ENCODE measurements at regions not wholly inside any gene's neighbourhood (a gene's known extent, or its start where the extent isn't known, plus 50 kb on each side); places are given as distances from the start of the nearest gene placed in this dataset.
"Not testable (repeated sequence)": the region's sequence is repeated elsewhere in the genome, so short reads cannot be mapped to it uniquely, and the experiment has no call there.

GRCh38 chr4:62495032-62495431 lies 1294.9 kb downstream of the ADGRL3 start:
- DNase-seq: no peak

- not testable (repeated sequence) for DNase-seq
These were observed 1291.6 kb downstream of the ADGRL3 start for GRCh38 chr4:62491756-62492155.

- no peak for DNase-seq
These were observed 1290.5 kb downstream of the ADGRL3 start for GRCh38 chr4:62490635-62491034.

- no peak for DNase-seq
These were observed 1286.9 kb downstream of the ADGRL3 start for GRCh38 chr4:62487016-62487415.

GRCh38 chr4:62484357-62484756 lies 1284.2 kb downstream of the ADGRL3 start:
- no peak for DNase-seq

- no peak for DNase-seq
These were observed 1282.2 kb downstream of the ADGRL3 start for GRCh38 chr4:62482355-62482754.

- DNase-seq: no peak
These were observed 1275.5 kb downstream of the ADGRL3 start for GRCh38 chr4:62475596-62475995.

GRCh38 chr4:62474802-62475201 lies 1274.7 kb downstream of the ADGRL3 start:
- DNase-seq: no peak

- DNase-seq: no peak
These were observed 1270.9 kb downstream of the ADGRL3 start for GRCh38 chr4:62471021-62471420.

- DNase-seq: no peak
These were observed 1270.4 kb downstream of the ADGRL3 start for GRCh38 chr4:62470421-62470983.

GRCh38 chr4:62470020-62470419 lies 1269.9 kb downstream of the ADGRL3 start:
- no peak for DNase-seq

- no peak for DNase-seq
These were observed 1261.8 kb downstream of the ADGRL3 start for GRCh38 chr4:62461961-62462360.

GRCh38 chr4:62460329-62460728 lies 1260.2 kb downstream of the ADGRL3 start:
- DNase-seq: no peak

GRCh38 chr4:62457356-62457755 lies 1257.2 kb downstream of the ADGRL3 start:
- DNase-seq: no peak

- no peak for DNase-seq
These were observed 1255.7 kb downstream of the ADGRL3 start for GRCh38 chr4:62455871-62456270.

- no peak for DNase-seq
These were observed 1254.4 kb downstream of the ADGRL3 start for GRCh38 chr4:62454535-62454934.

- no peak for DNase-seq
These were observed 1250.6 kb downstream of the ADGRL3 start for GRCh38 chr4:62450740-62451139.

- DNase-seq: no peak
These were observed 1249.4 kb downstream of the ADGRL3 start for GRCh38 chr4:62449538-62449937.

- DNase-seq: no peak
These were observed 1248.8 kb downstream of the ADGRL3 start for GRCh38 chr4:62448911-62449310.

GRCh38 chr4:62439051-62439450 lies 1238.9 kb downstream of the ADGRL3 start:
- no peak for DNase-seq

GRCh38 chr4:62434921-62435320 lies 1234.8 kb downstream of the ADGRL3 start:
- no peak for DNase-seq

GRCh38 chr4:62431513-62432231 lies 1231.5 kb downstream of the ADGRL3 start:
- DNase-seq: not testable (repeated sequence)

GRCh38 chr4:62429297-62429696 lies 1229.2 kb downstream of the ADGRL3 start:
- DNase-seq: no peak

GRCh38 chr4:62415256-62415655 lies 1215.1 kb downstream of the ADGRL3 start:
- DNase-seq: no peak

- DNase-seq: no peak
These were observed 1214.4 kb downstream of the ADGRL3 start for GRCh38 chr4:62414563-62414962.
